ENCODE measurements at regions not wholly inside any gene's neighbourhood (a gene's known extent, or its start where the extent isn't known, plus 50 kb on each side); places are given as distances from the start of the nearest gene placed in this dataset.

- TF ChIP-seq, protein P1, sequence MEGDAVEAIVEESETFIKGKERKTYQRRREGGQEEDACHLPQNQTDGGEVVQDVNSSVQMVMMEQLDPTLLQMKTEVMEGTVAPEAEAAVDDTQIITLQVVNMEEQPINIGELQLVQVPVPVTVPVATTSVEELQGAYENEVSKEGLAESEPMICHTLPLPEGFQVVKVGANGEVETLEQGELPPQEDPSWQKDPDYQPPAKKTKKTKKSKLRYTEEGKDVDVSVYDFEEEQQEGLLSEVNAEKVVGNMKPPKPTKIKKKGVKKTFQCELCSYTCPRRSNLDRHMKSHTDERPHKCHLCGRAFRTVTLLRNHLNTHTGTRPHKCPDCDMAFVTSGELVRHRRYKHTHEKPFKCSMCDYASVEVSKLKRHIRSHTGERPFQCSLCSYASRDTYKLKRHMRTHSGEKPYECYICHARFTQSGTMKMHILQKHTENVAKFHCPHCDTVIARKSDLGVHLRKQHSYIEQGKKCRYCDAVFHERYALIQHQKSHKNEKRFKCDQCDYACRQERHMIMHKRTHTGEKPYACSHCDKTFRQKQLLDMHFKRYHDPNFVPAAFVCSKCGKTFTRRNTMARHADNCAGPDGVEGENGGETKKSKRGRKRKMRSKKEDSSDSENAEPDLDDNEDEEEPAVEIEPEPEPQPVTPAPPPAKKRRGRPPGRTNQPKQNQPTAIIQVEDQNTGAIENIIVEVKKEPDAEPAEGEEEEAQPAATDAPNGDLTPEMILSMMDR (IDR thresholded peaks at IDR 0.05) = no peak
- no peak for TF ChIP-seq POLR2A (IDR thresholded peaks at IDR 0.05)
- TF ChIP-seq EP300 (IDR thresholded peaks at IDR 0.05) = no peak
- no peak for TF ChIP-seq POLR2AphosphoS5 (IDR thresholded peaks at IDR 0.05)
These were observed 414.0 kb upstream of the HS3ST1 start for GRCh38 chr4:11842620-11843263.
